Type B pancreatic cell (in vitro differentiated cells): ENCODE measurements at regions not wholly inside any gene's neighbourhood (a gene's known extent, or its start where the extent isn't known, plus 50 kb on each side); places are given as distances from the start of the nearest gene placed in this dataset.

ENCODE experiments used
- DNase-seq: peaks from one replicate; pipeline ENCODE4 v3.0.0; 2021; ENCODE audit warnings: mixed read lengths; ENCODE audit not compliant: unreplicated experiment; ENCODE audit errors: extremely low spot score
- H3K27ac Mint-ChIP-seq: 2 replicates; pipeline ENCODE4 v1.8.0; 2021; ENCODE audit warnings: mild to moderate bottlenecking, mixed read lengths
- H3K27me3 Mint-ChIP-seq: 2 replicates; pipeline ENCODE4 v1.8.0; 2021; ENCODE audit warnings: mixed read lengths
- H3K36me3 Mint-ChIP-seq: 2 replicates; pipeline ENCODE4 v1.8.0; 2021; ENCODE audit warnings: mixed read lengths
- H3K4me1 Mint-ChIP-seq: one replicate; pipeline ENCODE4 v1.8.0; 2021; ENCODE audit warnings: mixed read lengths; ENCODE audit not compliant: unreplicated experiment
- H3K4me3 Mint-ChIP-seq: 2 replicates; pipeline ENCODE4 v1.8.0; 2021; ENCODE audit warnings: mild to moderate bottlenecking, mixed read lengths
- H3K9me3 Mint-ChIP-seq: 2 replicates; pipeline ENCODE4 v1.8.0; 2021; ENCODE audit warnings: mixed read lengths
- CTCF ChIP-seq: fragments of 200-600 bp; sonication (generic); conservative IDR thresholded peaks from 2 replicates; pipeline ENCODE4 v1.5.0; 2021; ENCODE audit warnings: antibody characterized with exemption, mild to moderate bottlenecking

- Mint-ChIP-seq H3K27ac (no peak overlapping the region), H3K4me3 (no peak overlapping the region), H3K36me3 (no peaks in the 10 kb centered on the region), H3K27me3 (peaks cover 15% of the 10 kb centered on the region), H3K9me3 (peaks cover 6% of the 10 kb centered on the region), H3K4me1 (peaks cover 15% of the 10 kb centered on the region)
- TF ChIP-seq CTCF, result no peak
- DNase-seq, result no peak
These were observed 166.3 kb downstream of the C5orf15 start for GRCh38 chr5:133801955-133802751.

GRCh38 chr5:133801431-133801830 lies 167.0 kb downstream of the C5orf15 start:
- no peak overlapping the region for H3K4me3 Mint-ChIP-seq
- peaks cover 6% of the 10 kb centered on the region for H3K9me3 Mint-ChIP-seq
- H3K27me3 Mint-ChIP-seq, result peaks cover 15% of the 10 kb centered on the region
- no peaks in the 10 kb centered on the region for H3K36me3 Mint-ChIP-seq
- H3K4me1 Mint-ChIP-seq, result peaks cover 22% of the 10 kb centered on the region
- TF ChIP-seq CTCF, result no peak
- DNase-seq, result no peak
- no peak overlapping the region for H3K27ac Mint-ChIP-seq

DNA sequence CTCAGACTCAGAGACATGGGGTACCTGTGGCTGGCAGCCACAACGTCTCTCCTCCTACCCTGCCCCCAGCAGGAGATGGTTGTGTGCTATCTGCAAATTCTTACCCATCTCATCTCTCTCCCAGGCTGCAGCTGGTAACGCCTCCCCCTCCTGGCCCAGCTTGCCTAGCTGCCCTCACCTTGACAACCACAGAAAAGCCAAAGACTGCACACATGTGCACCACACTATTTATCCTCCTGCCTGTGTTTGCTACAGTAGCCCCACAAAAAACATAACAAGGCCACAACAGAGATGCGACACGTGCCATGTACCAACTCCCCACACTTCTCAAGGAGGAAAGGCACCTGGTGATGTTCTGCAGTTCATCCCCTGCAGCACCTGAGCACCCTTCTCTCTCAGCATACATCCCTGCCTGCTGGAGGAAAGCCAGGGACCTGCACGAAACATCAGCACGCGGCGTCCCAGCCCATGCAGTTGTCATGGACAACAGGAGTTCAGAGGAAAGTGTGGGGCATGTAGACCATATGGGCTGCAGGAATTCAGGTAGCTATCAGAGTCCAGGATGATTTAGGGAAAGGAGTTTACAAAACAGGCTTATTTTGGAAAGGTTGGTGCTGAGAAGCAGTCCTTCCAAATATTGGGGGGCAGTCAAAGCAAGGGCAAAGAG lies 168.7 kb downstream of the C5orf15 start:
- Mint-ChIP-seq H3K4me1 (peaks cover 28% of the 10 kb centered on the region), H3K9me3 (peaks cover 6% of the 10 kb centered on the region), H3K27me3 (peaks cover 12% of the 10 kb centered on the region), H3K27ac (no peak overlapping the region), H3K36me3 (no peaks in the 10 kb centered on the region), H3K4me3 (no peak overlapping the region)
- no peak for TF ChIP-seq CTCF
- no peak for DNase-seq

DNA sequence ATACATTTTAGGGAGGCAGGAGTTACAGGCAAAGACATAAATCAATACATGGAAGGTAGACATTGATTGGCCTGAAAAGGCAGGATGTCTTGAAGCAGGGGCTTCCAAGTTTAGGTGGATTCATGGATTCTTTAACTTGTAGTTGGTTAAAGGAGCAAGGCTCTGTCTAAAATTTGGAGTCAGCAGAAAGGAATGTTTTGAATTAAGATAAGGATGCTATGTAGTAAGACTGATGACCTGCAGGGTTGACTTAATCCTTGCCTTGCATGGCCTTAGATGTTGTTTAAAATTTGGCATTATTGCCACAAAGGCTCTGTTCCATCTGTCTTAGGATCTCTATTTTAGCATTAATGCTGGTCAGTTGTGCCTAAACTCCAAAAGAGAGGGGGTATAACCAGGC lies 171.3 kb downstream of the C5orf15 start:
- Mint-ChIP-seq H3K27ac (no peak overlapping the region), H3K4me1 (peaks cover 30% of the 10 kb centered on the region), H3K27me3 (peaks cover 12% of the 10 kb centered on the region), H3K36me3 (no peaks in the 10 kb centered on the region), H3K9me3 (no peaks in the 10 kb centered on the region), H3K4me3 (no peak overlapping the region)
- no peak for DNase-seq
- no peak for TF ChIP-seq CTCF

- no peaks in the 10 kb centered on the region for H3K36me3 Mint-ChIP-seq
- H3K4me3 Mint-ChIP-seq, result no peak overlapping the region
- no peak overlapping the region for H3K27ac Mint-ChIP-seq
- DNase-seq, result no peak
- no peaks in the 10 kb centered on the region for H3K9me3 Mint-ChIP-seq
- H3K27me3 Mint-ChIP-seq, result peaks cover 12% of the 10 kb centered on the region
- TF ChIP-seq CTCF, result no peak
- H3K4me1 Mint-ChIP-seq, result peaks cover 25% of the 10 kb centered on the region
These were observed 172.2 kb downstream of the C5orf15 start for GRCh38 chr5:133796186-133796585.
